GM13976 (cell line): ENCODE measurements at regions not wholly inside any gene's neighbourhood (a gene's known extent, or its start where the extent isn't known, plus 50 kb on each side); places are given as distances from the start of the nearest gene placed in this dataset.

Source experiments
- DNase-seq: peaks from one replicate; pipeline ENCODE4 v3.0.0; 2012; ENCODE audit warnings: low spot score
- in situ Hi-C: fragments of 300-500 bp; cut with MboI; formaldehyde crosslinking; loops from one replicate; pipeline ENCODE4 v1.12.0; 2022; ENCODE audit warnings: low sequenced_read_pairs, mixed read lengths, inconsistent platforms; ENCODE audit not compliant: unreplicated experiment
- TF ChIP-seq, protein P1 (sequence below): IDR thresholded peaks from 2 replicates; pipeline ENCODE4 v1.5.1; 2012; ENCODE audit warnings: borderline replicate concordance, mild to moderate bottlenecking; ENCODE audit not compliant: insufficient read depth; ENCODE audit errors: extremely low read depth, missing control alignments, control extremely low read depth

DNA sequence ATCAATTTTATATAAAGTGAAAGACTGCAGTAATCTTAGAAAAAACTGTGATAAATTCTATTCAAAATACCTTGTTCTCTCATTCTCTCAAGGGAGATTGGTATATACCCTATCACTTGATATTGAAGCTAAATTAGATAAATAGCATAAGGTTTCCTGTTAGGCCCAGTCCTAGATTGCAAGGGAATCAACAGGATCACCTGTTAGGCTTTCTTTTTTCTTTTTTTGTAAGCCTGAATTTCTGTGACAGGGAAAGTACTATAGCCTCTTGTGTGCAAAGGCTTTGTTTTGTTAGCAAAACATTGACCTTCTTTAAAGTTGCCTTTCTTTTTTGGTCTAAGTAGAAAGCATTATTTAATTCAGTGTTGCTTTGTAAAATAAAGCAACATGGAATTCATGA is 100.0 kb downstream of the HAUS1 start:
- TF ChIP-seq, protein P1, sequence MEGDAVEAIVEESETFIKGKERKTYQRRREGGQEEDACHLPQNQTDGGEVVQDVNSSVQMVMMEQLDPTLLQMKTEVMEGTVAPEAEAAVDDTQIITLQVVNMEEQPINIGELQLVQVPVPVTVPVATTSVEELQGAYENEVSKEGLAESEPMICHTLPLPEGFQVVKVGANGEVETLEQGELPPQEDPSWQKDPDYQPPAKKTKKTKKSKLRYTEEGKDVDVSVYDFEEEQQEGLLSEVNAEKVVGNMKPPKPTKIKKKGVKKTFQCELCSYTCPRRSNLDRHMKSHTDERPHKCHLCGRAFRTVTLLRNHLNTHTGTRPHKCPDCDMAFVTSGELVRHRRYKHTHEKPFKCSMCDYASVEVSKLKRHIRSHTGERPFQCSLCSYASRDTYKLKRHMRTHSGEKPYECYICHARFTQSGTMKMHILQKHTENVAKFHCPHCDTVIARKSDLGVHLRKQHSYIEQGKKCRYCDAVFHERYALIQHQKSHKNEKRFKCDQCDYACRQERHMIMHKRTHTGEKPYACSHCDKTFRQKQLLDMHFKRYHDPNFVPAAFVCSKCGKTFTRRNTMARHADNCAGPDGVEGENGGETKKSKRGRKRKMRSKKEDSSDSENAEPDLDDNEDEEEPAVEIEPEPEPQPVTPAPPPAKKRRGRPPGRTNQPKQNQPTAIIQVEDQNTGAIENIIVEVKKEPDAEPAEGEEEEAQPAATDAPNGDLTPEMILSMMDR, result no peak
- in situ Hi-C loops, result no loop called here

DNA sequence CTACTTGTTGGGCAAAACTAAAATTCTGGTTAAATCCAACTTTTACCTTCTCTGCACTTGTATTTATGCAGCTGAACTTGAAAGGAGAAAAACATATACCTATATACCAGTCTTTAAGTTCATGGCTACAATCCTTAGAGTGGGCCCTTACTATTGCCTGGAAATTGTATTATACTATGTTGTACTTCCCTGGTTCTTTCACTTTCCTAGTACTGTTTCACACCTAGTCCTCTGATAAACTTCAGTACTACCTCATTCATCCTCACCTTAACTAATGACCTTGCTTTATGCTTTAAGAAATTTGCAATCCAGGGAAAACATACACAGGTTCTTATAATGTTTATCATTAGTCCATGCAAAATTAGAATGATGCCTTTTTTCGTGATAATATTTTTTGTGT is 103.8 kb downstream of the HAUS1 start:
- TF ChIP-seq, protein P1, result no peak
- in situ Hi-C loops, result no loop called here
- DNase-seq, result no peak

More for the DNA sequence above, 100.0 kb downstream of the HAUS1 start:
- no peak for DNase-seq

DNA sequence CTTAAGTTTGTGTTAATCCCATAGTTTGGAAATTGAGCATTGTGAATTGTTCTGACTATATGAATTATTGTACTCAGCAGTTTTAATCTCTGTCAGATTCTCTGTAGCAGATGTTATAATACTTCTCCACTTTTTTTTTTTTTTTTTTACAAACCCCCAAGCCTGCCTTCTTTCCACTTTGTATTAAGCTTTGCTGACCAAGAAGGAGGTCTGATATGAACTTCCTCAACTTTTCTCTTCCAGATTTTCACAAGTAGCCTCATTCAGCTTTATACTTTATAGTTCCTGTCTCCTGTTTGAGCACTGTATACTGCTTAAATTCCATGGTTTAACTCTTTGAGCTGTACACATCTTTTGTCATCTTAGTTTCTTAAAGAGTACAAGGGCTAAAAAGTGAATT is 105.0 kb downstream of the HAUS1 start:
- in situ Hi-C loops, result no loop called here
- no peak for DNase-seq
- TF ChIP-seq, protein P1, result no peak

DNA sequence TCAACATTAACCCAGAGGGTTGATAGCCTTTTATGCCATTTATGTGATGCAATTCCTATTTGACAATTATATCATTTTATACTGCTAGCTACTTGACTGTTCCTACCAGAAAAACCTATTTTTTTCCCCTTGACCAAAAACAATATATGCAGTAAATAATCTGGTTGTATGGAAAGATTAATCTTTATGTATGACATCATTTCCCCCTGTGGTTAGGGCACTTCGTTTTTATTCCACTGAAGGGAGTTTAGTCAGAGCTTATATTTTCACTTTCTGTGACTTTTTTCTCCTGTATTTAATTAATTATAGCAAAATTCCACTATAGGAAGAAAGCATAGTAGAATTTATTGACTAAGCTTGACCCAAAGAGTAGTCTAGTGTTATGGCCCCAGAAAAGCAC is 107.6 kb downstream of the HAUS1 start:
- TF ChIP-seq, protein P1, result no peak
- peak; percentile 50 for DNase-seq
- in situ Hi-C loops, result no loop called here

DNA sequence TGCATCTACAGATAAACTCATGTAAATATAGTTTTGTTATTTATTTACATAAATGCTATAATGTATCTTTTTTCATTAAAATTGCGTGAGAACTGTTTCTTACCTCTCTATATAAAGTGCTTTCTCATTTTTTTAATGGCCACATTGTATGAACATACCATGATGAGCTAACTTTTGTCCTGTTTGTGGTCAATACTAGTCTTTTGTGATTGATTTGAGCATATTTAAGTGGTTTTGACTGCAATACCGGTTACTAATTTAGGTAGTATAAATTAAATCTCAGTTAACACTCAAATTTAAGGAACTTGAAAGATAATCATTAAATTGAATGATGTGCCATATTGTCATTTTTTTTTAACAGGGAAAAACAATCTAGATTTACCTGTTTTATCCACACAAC is 108.2 kb downstream of the HAUS1 start:
- TF ChIP-seq, protein P1, result no peak
- DNase-seq, result no peak
- in situ Hi-C loops, result no loop called here

DNA sequence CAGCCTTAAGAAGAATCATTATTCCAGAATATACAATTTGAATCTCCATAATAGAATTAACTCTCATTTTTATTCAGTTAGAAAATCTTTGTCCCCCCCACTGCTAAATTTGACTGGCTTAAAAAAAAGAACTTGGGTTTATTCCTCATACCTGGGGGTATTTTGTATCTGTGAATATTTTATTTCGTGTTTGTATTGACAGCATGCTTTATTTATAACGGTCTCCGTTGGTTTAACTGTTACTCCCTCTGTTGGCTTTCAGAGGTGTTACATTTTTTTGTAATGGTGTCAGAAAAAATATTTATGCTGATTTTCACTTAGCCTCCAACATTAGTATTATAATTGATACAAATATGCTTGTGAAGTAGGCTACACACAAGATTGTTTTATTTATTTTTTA is 109.1 kb downstream of the HAUS1 start:
- peak; percentile 41 for DNase-seq
- in situ Hi-C loops, result no loop called here
- TF ChIP-seq, protein P1, result peak; percentile 16

- in situ Hi-C loops, result no loop called here
- TF ChIP-seq, protein P1, result no peak
- DNase-seq, result no peak
Measured at GRCh38 chr18:46214435-46214834, 110.2 kb downstream of the HAUS1 start.
